ENCODE measurements at regions not wholly inside any gene's neighbourhood (a gene's known extent, or its start where the extent isn't known, plus 50 kb on each side); places are given as distances from the start of the nearest gene placed in this dataset.
A peak's percentile ranks its signal among the peaks of the same experiment; 100 is the strongest.

DNA sequence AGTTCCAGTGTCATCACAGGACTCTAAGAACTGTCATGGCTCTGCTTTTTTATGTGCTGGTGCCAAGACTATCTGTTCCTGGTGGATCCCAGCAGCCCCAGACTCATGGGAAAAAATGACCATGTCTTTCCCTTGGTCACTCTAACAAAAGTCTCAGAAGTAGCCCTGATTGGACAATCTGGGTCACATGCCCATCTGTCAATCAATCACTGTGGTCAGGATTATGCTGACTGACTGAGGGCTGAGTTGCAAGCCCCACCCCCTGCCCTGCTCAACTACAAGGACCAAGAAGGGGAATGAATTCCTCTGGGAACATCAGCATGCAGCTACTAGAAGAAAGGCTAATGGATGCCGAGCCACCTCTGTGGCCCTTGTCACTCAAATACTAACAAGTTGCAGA, 91.6 kb downstream of the EDN3 start:
- H3K4me3 Mint-ChIP-seq = no peak overlapping the region
- H3K27me3 Mint-ChIP-seq = peaks cover 6% of the 10 kb centered on the region
- POLR2A ChIA-PET = no interaction called here
- CTCF ChIA-PET = interaction anchor here (0.6 to 1.0 kb wide), 2 partner anchors 13 to 273 kb away, joined by 3 read pairs; no protein-coding TSS in a partner anchor
- H3K36me3 Mint-ChIP-seq (ENCODE audit: low read depth) = no peaks in the 10 kb centered on the region
- DNase-seq = no peak
- no peak overlapping the region for H3K27ac Mint-ChIP-seq
- peaks cover 3% of the 10 kb centered on the region for H3K9me3 Mint-ChIP-seq
- H3K4me1 Mint-ChIP-seq = no peaks in the 10 kb centered on the region

- no peak for DNase-seq
- ChIA-PET POLR2A (no interaction called here), CTCF (no interaction called here)
- Mint-ChIP-seq H3K27ac (no peak overlapping the region), H3K4me1 (no peaks in the 10 kb centered on the region), H3K4me3 (no peak overlapping the region), H3K9me3 (peaks cover 3% of the 10 kb centered on the region), H3K27me3 (peaks cover 6% of the 10 kb centered on the region), H3K36me3 (ENCODE audit: low read depth) (no peaks in the 10 kb centered on the region)
Measured at GRCh38 chr20:59392736-59393135, 92.3 kb downstream of the EDN3 start.

DNA sequence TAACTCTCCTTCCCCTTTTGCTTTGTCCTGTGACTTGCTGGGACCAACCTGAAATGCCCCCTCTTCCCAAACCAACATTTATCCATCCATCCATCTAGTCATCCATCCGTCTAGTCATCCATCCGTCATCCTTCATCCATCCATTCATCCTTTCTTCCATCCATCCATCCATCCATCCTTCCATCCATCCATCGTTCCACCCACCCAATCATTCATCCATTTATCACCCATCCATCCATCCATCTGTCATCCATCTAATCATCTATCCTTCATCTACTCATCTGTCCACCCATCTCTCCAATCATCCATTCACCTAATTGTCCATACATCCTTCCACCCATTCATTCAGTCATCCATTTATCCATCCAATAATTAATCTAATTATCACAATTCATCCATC, 92.7 kb downstream of the EDN3 start:
- no peak for DNase-seq
- peaks cover 6% of the 10 kb centered on the region for H3K27me3 Mint-ChIP-seq
- H3K36me3 Mint-ChIP-seq (ENCODE audit: low read depth) = no peaks in the 10 kb centered on the region
- H3K9me3 Mint-ChIP-seq = peaks cover 3% of the 10 kb centered on the region
- peak overlapping the region; percentile 0 for H3K27ac Mint-ChIP-seq
- H3K4me3 Mint-ChIP-seq = no peak overlapping the region
- ChIA-PET POLR2A (no interaction called here), CTCF (no interaction called here)
- H3K4me1 Mint-ChIP-seq = no peaks in the 10 kb centered on the region

DNA sequence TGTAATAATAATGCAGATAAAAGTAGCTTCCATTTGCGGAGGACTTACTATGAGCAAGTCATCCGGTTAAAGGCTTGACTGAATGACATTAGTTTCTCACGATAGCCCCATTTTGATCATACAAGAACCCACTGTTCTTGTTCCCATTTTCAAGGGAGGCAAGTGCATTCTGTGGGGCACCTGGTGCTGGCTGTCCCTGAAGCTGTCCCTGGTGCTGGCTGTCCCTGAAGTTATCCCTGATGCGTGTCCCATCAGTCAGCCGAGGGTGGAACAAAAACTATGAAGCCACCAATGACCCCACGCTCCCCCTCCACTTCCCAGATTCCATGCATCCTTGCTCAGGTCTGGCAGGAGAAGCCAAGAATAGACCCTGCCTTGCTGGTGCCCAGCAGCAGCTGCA, 95.3 kb downstream of the EDN3 start:
- H3K4me3 Mint-ChIP-seq = no peak overlapping the region
- POLR2A ChIA-PET = no interaction called here

DNA sequence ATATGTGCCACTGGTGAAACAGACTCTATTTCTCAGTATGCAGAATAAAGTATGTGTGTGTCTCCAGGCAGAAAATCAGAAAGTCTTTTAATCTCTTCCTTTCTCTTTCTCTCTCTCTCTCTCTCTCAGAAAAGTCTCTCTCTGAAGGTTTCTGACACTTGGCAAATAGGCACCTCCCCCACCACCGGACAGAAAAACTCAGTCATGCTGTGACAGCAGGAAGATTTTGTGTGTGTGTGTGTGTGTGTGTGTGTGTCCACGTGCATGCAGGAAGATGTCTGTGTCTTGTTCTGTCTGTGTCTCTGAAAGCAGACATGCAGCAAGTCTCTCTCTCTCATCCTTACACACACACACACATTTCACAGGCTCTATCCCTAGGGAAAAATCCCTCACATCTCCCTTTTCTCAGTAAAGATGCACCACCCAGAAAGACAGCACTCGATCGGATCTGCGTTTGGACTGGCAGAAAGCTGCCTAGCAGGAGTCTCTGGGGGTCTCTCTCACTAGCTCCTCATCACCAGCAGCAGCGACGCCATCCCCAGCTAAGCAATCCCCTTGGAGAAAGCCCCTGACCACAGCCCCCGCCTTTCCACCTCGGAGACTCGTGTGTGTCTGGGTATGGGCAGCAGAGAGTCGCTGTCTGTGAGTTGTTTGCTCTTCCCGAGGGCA, 98.3 kb downstream of the EDN3 start:
- POLR2A ChIA-PET = no interaction called here
- H3K4me3 Mint-ChIP-seq = no peak overlapping the region
- H3K27me3 Mint-ChIP-seq = no peaks in the 10 kb centered on the region
- CTCF ChIA-PET = no interaction called here
- peaks cover 2% of the 10 kb centered on the region for H3K4me1 Mint-ChIP-seq
- peak; percentile 51 for DNase-seq
- H3K9me3 Mint-ChIP-seq = no peaks in the 10 kb centered on the region
- H3K36me3 Mint-ChIP-seq (ENCODE audit: low read depth) = no peaks in the 10 kb centered on the region
- no peak overlapping the region for H3K27ac Mint-ChIP-seq

More for the DNA sequence above, 95.3 kb downstream of the EDN3 start:
- Mint-ChIP-seq H3K4me1 (no peaks in the 10 kb centered on the region), H3K27me3 (peaks cover 6% of the 10 kb centered on the region), H3K27ac (no peak overlapping the region), H3K36me3 (ENCODE audit: low read depth) (no peaks in the 10 kb centered on the region), H3K9me3 (peaks cover 3% of the 10 kb centered on the region)
- no peak for DNase-seq
- CTCF ChIA-PET = interaction anchor here (0.8 kb wide), 1 partner anchor 11 kb away, joined by 3 read pairs; no protein-coding TSS in a partner anchor

GRCh38 chr20:59399426-59400099, 99.2 kb downstream of the EDN3 start:
- DNase-seq = no peak
- Mint-ChIP-seq H3K9me3 (no peaks in the 10 kb centered on the region), H3K4me3 (no peak overlapping the region), H3K27ac (no peak overlapping the region), H3K27me3 (no peaks in the 10 kb centered on the region), H3K4me1 (peaks cover 6% of the 10 kb centered on the region), H3K36me3 (ENCODE audit: low read depth) (no peaks in the 10 kb centered on the region)
- ChIA-PET POLR2A (no interaction called here), CTCF (no interaction called here)

GRCh38 chr20:59400708-59401107, 100.3 kb downstream of the EDN3 start:
- Mint-ChIP-seq H3K27ac (no peak overlapping the region), H3K9me3 (no peaks in the 10 kb centered on the region), H3K27me3 (peaks cover 8% of the 10 kb centered on the region), H3K4me1 (peaks cover 6% of the 10 kb centered on the region), H3K4me3 (no peak overlapping the region), H3K36me3 (ENCODE audit: low read depth) (no peaks in the 10 kb centered on the region)
- peak; percentile 52 for DNase-seq
- ChIA-PET CTCF (interaction anchor here (0.9 kb wide), 1 partner anchor 193 kb away, joined by 3 read pairs; no protein-coding TSS in a partner anchor), POLR2A (no interaction called here)

DNA sequence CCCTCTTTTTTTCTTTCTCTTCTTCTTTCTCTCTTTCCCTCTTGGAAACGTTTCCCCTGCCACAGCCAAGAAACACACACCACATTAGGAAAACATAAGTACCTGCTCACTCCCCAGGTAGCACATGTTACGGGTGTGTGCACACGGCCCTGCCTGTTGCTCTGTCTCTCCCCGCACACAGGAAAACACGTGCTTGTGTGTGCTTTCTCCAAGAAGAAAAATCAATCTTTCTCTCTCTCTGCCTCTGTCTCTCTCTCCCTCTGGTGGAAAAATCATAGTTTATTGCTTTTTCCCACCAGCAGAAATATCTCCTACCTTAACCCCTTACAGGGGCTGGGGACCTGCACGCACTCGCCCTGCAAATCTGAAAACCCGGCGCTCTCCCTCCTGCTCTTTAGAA, 102.3 kb downstream of the EDN3 start:
- no peaks in the 10 kb centered on the region for H3K36me3 Mint-ChIP-seq (ENCODE audit: low read depth)
- DNase-seq = peak; percentile 40
- no peaks in the 10 kb centered on the region for H3K9me3 Mint-ChIP-seq
- peaks cover 12% of the 10 kb centered on the region for H3K27me3 Mint-ChIP-seq
- no peak overlapping the region for H3K27ac Mint-ChIP-seq
- CTCF ChIA-PET = interaction anchor here (2.8 kb wide), 1 partner anchor 197 kb away, joined by 6 read pairs; no protein-coding TSS in a partner anchor
- no peak overlapping the region for H3K4me3 Mint-ChIP-seq
- POLR2A ChIA-PET = no interaction called here
- H3K4me1 Mint-ChIP-seq = peaks cover 6% of the 10 kb centered on the region

DNA sequence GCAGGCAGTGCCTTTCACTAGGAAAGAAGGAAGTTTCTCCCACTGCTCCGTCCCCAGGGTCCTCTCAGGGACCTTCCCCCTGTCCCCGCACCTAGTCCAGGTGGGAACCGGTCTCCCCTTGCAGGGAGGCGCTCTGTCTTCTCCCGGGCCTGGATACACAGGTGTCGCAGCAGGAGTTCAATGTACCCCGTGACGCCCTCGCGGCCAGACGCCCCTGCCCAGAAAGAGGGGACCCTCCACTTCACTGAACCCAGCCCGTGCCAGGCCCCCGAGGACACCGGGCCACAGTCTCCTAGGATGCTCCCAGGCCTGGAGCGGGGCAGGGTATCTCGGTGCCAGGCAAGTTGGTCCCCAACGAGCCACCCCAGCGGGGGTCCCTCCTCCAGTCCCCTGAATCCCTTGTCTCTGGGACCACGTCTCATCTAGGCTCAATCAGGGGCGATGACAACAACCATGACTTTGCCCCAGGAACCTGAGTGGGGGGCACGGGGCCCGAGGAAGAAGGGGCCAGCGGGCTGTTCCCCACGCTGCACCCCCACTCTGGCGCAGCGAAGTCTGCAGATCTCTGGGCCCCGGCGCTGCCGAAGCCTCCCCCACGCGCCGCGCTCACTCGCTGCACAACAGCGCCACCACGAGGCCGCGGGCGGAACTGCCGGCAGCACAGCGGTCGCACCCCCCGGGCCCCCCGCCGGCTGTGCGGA, 103.0 kb downstream of the EDN3 start:
- CTCF ChIA-PET = interaction anchor here (1.1 to 2.8 kb wide), 4 partner anchors 23 to 360 kb away, joined by 4 to 6 read pairs (median 5); no protein-coding TSS in a partner anchor
- Mint-ChIP-seq H3K27ac (peak overlapping the region; percentile 74), H3K36me3 (ENCODE audit: low read depth) (no peaks in the 10 kb centered on the region), H3K4me1 (peaks cover 6% of the 10 kb centered on the region), H3K27me3 (peaks cover 12% of the 10 kb centered on the region), H3K9me3 (no peaks in the 10 kb centered on the region), H3K4me3 (peak overlapping the region; percentile 56)
- DNase-seq = peak; percentile 75
- POLR2A ChIA-PET = no interaction called here

DNA sequence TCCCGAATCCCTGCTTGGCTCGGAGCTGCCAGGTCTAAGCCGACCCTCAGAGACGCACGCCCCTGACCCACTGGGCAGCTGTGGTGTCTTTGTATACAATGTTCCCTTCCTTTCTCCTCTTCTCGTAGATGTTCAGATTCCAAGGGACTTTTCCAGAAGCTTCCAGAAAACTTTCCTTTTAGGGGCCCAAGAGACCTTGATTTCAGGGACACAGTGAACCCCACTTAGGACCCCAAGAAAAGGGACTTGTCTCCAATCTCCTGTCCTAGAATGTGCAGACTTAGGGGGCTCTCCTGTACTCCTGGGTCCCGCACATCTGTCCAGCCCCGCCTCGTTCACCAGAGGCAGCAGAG, 103.5 kb downstream of the EDN3 start:
- Mint-ChIP-seq H3K4me1 (peaks cover 6% of the 10 kb centered on the region), H3K9me3 (no peaks in the 10 kb centered on the region), H3K4me3 (no peak overlapping the region), H3K27me3 (peaks cover 12% of the 10 kb centered on the region), H3K36me3 (ENCODE audit: low read depth) (no peaks in the 10 kb centered on the region), H3K27ac (peak overlapping the region; percentile 17)
- POLR2A ChIA-PET = interaction anchor here (0.6 to 0.7 kb wide), 2 partner anchors 423 to 743 kb away, joined by 3 to 4 read pairs; no protein-coding TSS in a partner anchor
- DNase-seq = no peak
- CTCF ChIA-PET = interaction anchor here (1.1 to 2.8 kb wide), 6 partner anchors 12 to 360 kb away, joined by 3 to 6 read pairs (median 4); no protein-coding TSS in a partner anchor

GRCh38 chr20:59404749-59405148, 104.3 kb downstream of the EDN3 start:
- Mint-ChIP-seq H3K36me3 (ENCODE audit: low read depth) (no peaks in the 10 kb centered on the region), H3K4me3 (no peak overlapping the region), H3K9me3 (no peaks in the 10 kb centered on the region), H3K27ac (no peak overlapping the region), H3K4me1 (peaks cover 6% of the 10 kb centered on the region), H3K27me3 (peaks cover 12% of the 10 kb centered on the region)
- ChIA-PET CTCF (interaction anchor here (1.1 to 2.8 kb wide), 6 partner anchors 13 to 361 kb away, joined by 3 to 6 read pairs (median 4); no protein-coding TSS in a partner anchor), POLR2A (interaction anchor here (0.7 kb wide), 1 partner anchor 424 kb away, joined by 4 read pairs; no protein-coding TSS in a partner anchor)
- no peak for DNase-seq

DNA sequence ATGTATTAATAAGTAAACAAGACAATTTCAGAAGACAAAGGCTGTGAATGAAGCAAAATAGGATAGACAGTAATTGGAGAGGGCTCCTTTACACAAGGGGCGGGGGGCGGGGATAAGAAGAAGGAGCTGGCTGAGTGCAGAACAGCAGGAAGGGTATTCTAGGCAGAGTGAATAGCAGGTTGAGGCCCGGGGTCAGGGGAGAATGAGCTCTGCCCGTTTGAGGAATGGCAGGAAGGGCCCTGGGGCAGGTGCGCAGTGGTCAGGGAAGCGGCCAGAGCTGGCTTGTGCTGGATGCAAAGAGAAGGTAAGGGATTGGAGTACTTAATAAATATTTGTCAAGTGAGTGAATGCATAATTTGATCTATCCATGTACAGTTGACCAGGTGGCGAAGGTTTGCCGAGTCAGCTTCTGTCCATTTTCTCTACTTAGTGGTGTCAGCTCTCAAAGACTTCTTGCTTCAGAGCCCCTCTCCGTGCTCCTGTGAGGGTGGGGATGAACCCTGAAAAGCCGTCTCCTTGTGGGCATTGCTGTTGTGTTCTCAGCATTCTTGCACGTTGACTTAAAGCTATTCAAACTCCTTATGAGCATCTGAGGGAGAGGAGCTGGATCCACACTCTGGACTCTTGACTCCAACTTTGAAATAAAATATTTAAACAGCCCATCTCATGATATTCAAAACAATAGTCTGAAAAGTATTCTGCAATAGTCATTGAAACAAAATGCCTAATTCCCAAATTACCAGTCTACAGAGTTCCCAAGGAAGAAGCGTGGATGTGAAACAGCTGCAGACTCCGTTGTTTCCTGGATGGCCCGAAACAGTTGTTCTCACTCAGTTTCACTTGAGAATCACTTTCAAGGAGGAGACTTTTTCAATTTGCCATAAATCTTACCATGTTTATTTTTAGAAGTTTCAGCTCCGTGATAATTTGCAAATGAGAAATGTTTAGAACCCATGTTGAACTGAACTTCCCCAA, 105.1 kb downstream of the EDN3 start:
- H3K27me3 Mint-ChIP-seq = peaks cover 12% of the 10 kb centered on the region
- no peaks in the 10 kb centered on the region for H3K36me3 Mint-ChIP-seq (ENCODE audit: low read depth)
- DNase-seq = no peak
- ChIA-PET CTCF (interaction anchor here (1.2 to 1.9 kb wide), 5 partner anchors 9 to 318 kb away, joined by 3 to 5 read pairs (median 4); no protein-coding TSS in a partner anchor), POLR2A (interaction anchor here (0.5 kb wide), 1 partner anchor 8 kb away, joined by 3 read pairs; no protein-coding TSS in a partner anchor)
- H3K4me3 Mint-ChIP-seq = no peak overlapping the region
- H3K9me3 Mint-ChIP-seq = no peaks in the 10 kb centered on the region
- H3K27ac Mint-ChIP-seq = no peak overlapping the region
- peaks cover 6% of the 10 kb centered on the region for H3K4me1 Mint-ChIP-seq

Data from activated CD4-positive, alpha-beta T cell treated with anti-CD3 and anti-CD28 coated beads, Interleukin-2, amount 10 ng/mL, durations not matched to agents 7 days and 5 days (primary cell).